Fibroblast of lung (primary cell): ENCODE measurements at regions not wholly inside any gene's neighbourhood (a gene's known extent, or its start where the extent isn't known, plus 50 kb on each side); places are given as distances from the start of the nearest gene placed in this dataset.
A peak's percentile ranks its signal among the peaks of the same experiment; 100 is the strongest.

ENCODE experiments used
- DNase-seq, 2 donors: peaks; one replicate each; pipeline versions ENCODE4 v3.0.0 to v3.0.0-alpha.2; 2010; ENCODE audit warnings: low read depth in 2 of 2
- H2AFZ ChIP-seq: 2 replicates; pipeline ENCODE4 v1.5.1; 2012; ENCODE audit warnings: low read length, control low read depth, inconsistent platforms
- H3K27ac ChIP-seq: 2 replicates; pipeline ENCODE4 v1.5.1; 2011; ENCODE audit warnings: low read length, control low read depth; ENCODE audit not compliant: insufficient read depth
- H3K27me3 ChIP-seq: 2 replicates; pipeline ENCODE4 v1.5.1; 2011; ENCODE audit warnings: mild to moderate bottlenecking, low read length; ENCODE audit not compliant: control insufficient read depth, insufficient read depth
- H3K36me3 ChIP-seq: 2 replicates; pipeline ENCODE4 v1.5.1; 2011; ENCODE audit warnings: low read length; ENCODE audit not compliant: control insufficient read depth, insufficient read depth
- H3K4me1 ChIP-seq: 2 replicates; pipeline ENCODE4 v1.5.1; 2011; ENCODE audit warnings: low read length; ENCODE audit not compliant: control insufficient read depth, insufficient read depth; ENCODE audit errors: extremely low read depth
- H3K4me2 ChIP-seq: 2 replicates; pipeline ENCODE4 v1.5.1; 2011; ENCODE audit warnings: low read length, control low read depth; ENCODE audit not compliant: insufficient read depth; ENCODE audit errors: extremely low read depth
- H3K4me3 ChIP-seq, 4 experiments: fragments of 200-600 bp in 1 of 4; sonication (generic) in 1 of 4; replicated peaks in 1 of 4; 2 replicates each; pipeline ENCODE4 v1.5.1; 2011 to 2016; ENCODE audit warnings: low read length in 4 of 4, low read depth in 3 of 4, mild to moderate bottlenecking in 3 of 4, control low read depth in 2 of 4, inconsistent platforms in 1 of 4, mixed read lengths in 1 of 4; ENCODE audit not compliant: insufficient read depth in 1 of 4; ENCODE audit errors: control extremely low read depth in 1 of 4
- H3K79me2 ChIP-seq: 2 replicates; pipeline ENCODE4 v1.5.1; 2012; ENCODE audit warnings: mild to moderate bottlenecking, low read length, inconsistent platforms; ENCODE audit not compliant: control insufficient read depth, insufficient read depth
- H3K9ac ChIP-seq: 2 replicates; pipeline ENCODE4 v1.5.1; 2011; ENCODE audit warnings: mild to moderate bottlenecking, low read length, control low read depth; ENCODE audit not compliant: insufficient read depth
- H3K9me3 ChIP-seq: 2 replicates; pipeline ENCODE4 v1.5.1; 2012; ENCODE audit warnings: low read depth, low read length; ENCODE audit not compliant: control insufficient read depth, insufficient read depth
- H4K20me1 ChIP-seq: 2 replicates; pipeline ENCODE4 v1.5.1; 2011; ENCODE audit warnings: low read length; ENCODE audit not compliant: control insufficient read depth, insufficient read depth; ENCODE audit errors: extremely low read depth
- CTCF ChIP-seq, 2 donors: IDR thresholded peaks in 1 of 2; conservative IDR thresholded peaks in 1 of 2; 1 replicate in 1 of 2; 2 replicates in 1 of 2; pipeline ENCODE4 v1.5.1; 2011 to 2012; ENCODE audit warnings: low read length in 2 of 2, control low read depth in 1 of 2, inconsistent platforms in 1 of 2, low read depth in 1 of 2, mild to moderate bottlenecking in 1 of 2
- EZH2 ChIP-seq: IDR thresholded peaks from 2 replicates; pipeline ENCODE4 v1.5.1; 2012; ENCODE audit warnings: low read length, control low read depth, mild to moderate bottlenecking; ENCODE audit errors: missing control alignments

- peak; percentile 55 to 80 for DNase-seq
- TF ChIP-seq CTCF (conservative IDR thresholded peaks at IDR 0.05 in 1 of 2, IDR thresholded peaks at IDR 0.05 in 1 of 2; ENCODE audit: low read depth in 1 of 2, low read length in 2 of 2) (no peak), EZH2 (no peak)
- Histone ChIP-seq H3K27ac (no peak overlapping the region), H2AFZ (peak overlapping the region; percentile 66), H3K4me3 (peak overlapping the region; percentile 25 to 38 (median 34)), H3K36me3 (no peaks in the 10 kb centered on the region), H3K9me3 (no peaks in the 10 kb centered on the region), H3K9ac (no peak overlapping the region), H3K79me2 (no peaks in the 10 kb centered on the region), H3K4me2 (peak overlapping the region; percentile 85), H4K20me1 (no peaks in the 10 kb centered on the region), H3K4me1 (no peaks in the 10 kb centered on the region), H3K27me3 (no peaks in the 10 kb centered on the region)
These were observed 550.2 kb downstream of the USP25 start for GRCh38 chr21:16279731-16280581.

- no peaks in the 10 kb centered on the region for H3K9me3 ChIP-seq
- H3K27me3 ChIP-seq = no peaks in the 10 kb centered on the region
- H3K9ac ChIP-seq = no peak overlapping the region
- TF ChIP-seq EZH2 (no peak), CTCF (conservative IDR thresholded peaks at IDR 0.05 in 1 of 2, IDR thresholded peaks at IDR 0.05 in 1 of 2; ENCODE audit: low read depth in 1 of 2, low read length in 2 of 2) (no peak)
- no peaks in the 10 kb centered on the region for H3K4me1 ChIP-seq
- H4K20me1 ChIP-seq = no peaks in the 10 kb centered on the region
- H3K4me2 ChIP-seq = peak overlapping the region; percentile 85
- H3K79me2 ChIP-seq = no peaks in the 10 kb centered on the region
- no peaks in the 10 kb centered on the region for H3K36me3 ChIP-seq
- DNase-seq = peak; percentile 18 to 57
- H3K4me3 ChIP-seq = peak overlapping the region in 3 of 4 experiments; percentile 30 to 38 (median 37)
- peak overlapping the region; percentile 66 for H2AFZ ChIP-seq
- no peak overlapping the region for H3K27ac ChIP-seq
These were observed 550.9 kb downstream of the USP25 start for GRCh38 chr21:16280686-16281091.

- no peak overlapping the region for H3K27ac ChIP-seq
- no peaks in the 10 kb centered on the region for H3K9me3 ChIP-seq
- H3K4me2 ChIP-seq = no peak overlapping the region
- no peak overlapping the region for H3K9ac ChIP-seq
- H3K36me3 ChIP-seq = no peaks in the 10 kb centered on the region
- H3K79me2 ChIP-seq = no peaks in the 10 kb centered on the region
- no peak overlapping the region for H2AFZ ChIP-seq
- H3K27me3 ChIP-seq = no peaks in the 10 kb centered on the region
- TF ChIP-seq CTCF (conservative IDR thresholded peaks at IDR 0.05 in 1 of 2, IDR thresholded peaks at IDR 0.05 in 1 of 2; ENCODE audit: low read depth in 1 of 2, low read length in 2 of 2) (no peak), EZH2 (no peak)
- DNase-seq = no peak
- H4K20me1 ChIP-seq = no peaks in the 10 kb centered on the region
- H3K4me1 ChIP-seq = no peaks in the 10 kb centered on the region
- no peak overlapping the region for H3K4me3 ChIP-seq
These were observed 553.7 kb downstream of the USP25 start for GRCh38 chr21:16283516-16283915.
